Fibroblast of mammary gland (primary cell): ENCODE measurements at regions not wholly inside any gene's neighbourhood (a gene's known extent, or its start where the extent isn't known, plus 50 kb on each side); places are given as distances from the start of the nearest gene placed in this dataset.
"Not testable (repeated sequence)": the region's sequence is repeated elsewhere in the genome, so short reads cannot be mapped to it uniquely, and the experiment has no call there.

Experiments
- DNase-seq: peaks from one replicate; pipeline ENCODE4 v3.0.0-alpha.2; 2010; ENCODE audit warnings: low read depth
- H3K4me3 ChIP-seq: 2 replicates; pipeline ENCODE4 v1.5.1; 2011; ENCODE audit warnings: low read depth, mild to moderate bottlenecking, low read length, moderate library complexity; ENCODE audit not compliant: control insufficient read depth
- CTCF ChIP-seq: conservative IDR thresholded peaks from 2 replicates; pipeline ENCODE4 v1.5.1; 2011; ENCODE audit warnings: low read depth, low read length, inconsistent platforms; ENCODE audit not compliant: control insufficient read depth, insufficient read depth

GRCh38 chrX:122272011-122272410 lies 912.1 kb upstream of the GRIA3 start:
- H3K4me3 ChIP-seq = no peak overlapping the region
- DNase-seq = no peak
- no peak for TF ChIP-seq CTCF

- DNase-seq = no peak
- H3K4me3 ChIP-seq = no peak overlapping the region
- no peak for TF ChIP-seq CTCF
Measured at GRCh38 chrX:122279746-122280145, 904.3 kb upstream of the GRIA3 start.

GRCh38 chrX:122299822-122300221 lies 884.3 kb upstream of the GRIA3 start:
- DNase-seq, H3K4me3 ChIP-seq: not testable (repeated sequence)

- no peak for DNase-seq
- no peak for TF ChIP-seq CTCF
Measured at GRCh38 chrX:122301491-122301890, 882.6 kb upstream of the GRIA3 start.

GRCh38 chrX:122303761-122304160 lies 880.3 kb upstream of the GRIA3 start:
- no peak overlapping the region for H3K4me3 ChIP-seq
- DNase-seq = no peak
- TF ChIP-seq CTCF = no peak

More at GRCh38 chrX:122301491-122301890, 882.6 kb upstream of the GRIA3 start:
- no peak overlapping the region for H3K4me3 ChIP-seq

- H3K4me3 ChIP-seq = no peak overlapping the region
- TF ChIP-seq CTCF = no peak
- no peak for DNase-seq
Measured at GRCh38 chrX:122344816-122345215, 839.3 kb upstream of the GRIA3 start.

- no peak overlapping the region for H3K4me3 ChIP-seq
- no peak for TF ChIP-seq CTCF
- no peak for DNase-seq
Measured at GRCh38 chrX:122363112-122363795, 820.8 kb upstream of the GRIA3 start.

- not testable (repeated sequence) for DNase-seq, H3K4me3 ChIP-seq
Measured at GRCh38 chrX:122375533-122375932, 808.5 kb upstream of the GRIA3 start.
